ENCODE measurements at regions not wholly inside any gene's neighbourhood (a gene's known extent, or its start where the extent isn't known, plus 50 kb on each side); places are given as distances from the start of the nearest gene placed in this dataset.
"Not testable (repeated sequence)": the region's sequence is repeated elsewhere in the genome, so short reads cannot be mapped to it uniquely, and the experiment has no call there.

DNA sequence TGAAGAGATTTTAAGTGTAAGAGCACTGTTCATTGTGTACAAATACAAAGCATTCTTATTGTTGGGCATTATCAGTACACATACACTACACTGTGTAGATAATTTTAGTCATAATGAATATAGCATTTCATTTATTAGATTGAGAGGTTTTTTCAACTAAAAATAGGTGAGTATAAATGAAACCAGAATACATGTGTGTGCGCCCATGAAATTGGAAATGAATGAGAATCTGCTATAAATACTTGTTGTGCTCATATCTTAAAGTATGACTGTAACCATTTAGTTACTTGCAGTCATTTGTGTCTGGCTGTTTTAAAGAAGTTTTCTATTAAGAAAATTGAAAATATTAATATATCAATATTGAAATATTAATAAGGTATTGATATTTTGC, 189.0 kb upstream of the MEF2C start:
- no peak for DNase-seq (ENCODE audit: low read depth)

DNA sequence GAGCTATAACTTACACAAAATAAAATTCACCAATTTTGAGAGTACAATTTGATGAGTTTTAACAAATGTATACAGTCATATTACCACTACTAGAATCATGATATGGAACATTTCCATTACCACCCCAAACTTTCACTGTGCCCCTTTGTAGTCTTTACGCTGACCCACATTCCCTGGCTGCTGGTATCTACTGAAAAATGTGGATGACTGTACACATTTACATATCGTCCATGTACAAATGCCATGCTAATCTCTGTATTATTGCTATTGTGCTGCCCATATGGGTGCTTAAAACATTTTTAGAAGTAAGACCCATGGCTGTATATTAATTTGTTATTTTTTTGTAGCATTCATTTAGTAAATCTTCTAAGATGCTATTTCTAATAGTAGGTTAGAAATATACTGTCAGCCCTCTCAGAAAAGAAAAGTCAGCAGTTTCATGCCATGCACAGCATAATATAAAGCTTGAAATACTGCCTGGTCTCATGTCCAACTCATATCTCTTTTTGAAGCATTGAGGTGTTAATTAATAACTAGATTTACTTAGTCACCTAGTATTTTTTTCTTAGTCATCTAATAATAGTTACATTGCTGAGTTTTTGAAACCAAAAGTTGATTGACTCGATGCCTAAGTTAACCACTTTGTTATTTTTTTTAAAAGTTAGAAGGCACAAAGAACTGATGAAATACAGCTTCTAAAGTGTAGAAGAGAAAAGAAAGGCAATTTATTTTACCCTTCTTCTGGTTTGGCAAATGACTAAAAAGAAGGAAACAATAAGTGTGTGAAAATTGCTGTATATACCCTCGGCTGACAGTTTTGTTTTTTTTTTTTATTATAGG, 188.3 kb upstream of the MEF2C start:
- DNase-seq (ENCODE audit: low read depth) = no peak

DNA sequence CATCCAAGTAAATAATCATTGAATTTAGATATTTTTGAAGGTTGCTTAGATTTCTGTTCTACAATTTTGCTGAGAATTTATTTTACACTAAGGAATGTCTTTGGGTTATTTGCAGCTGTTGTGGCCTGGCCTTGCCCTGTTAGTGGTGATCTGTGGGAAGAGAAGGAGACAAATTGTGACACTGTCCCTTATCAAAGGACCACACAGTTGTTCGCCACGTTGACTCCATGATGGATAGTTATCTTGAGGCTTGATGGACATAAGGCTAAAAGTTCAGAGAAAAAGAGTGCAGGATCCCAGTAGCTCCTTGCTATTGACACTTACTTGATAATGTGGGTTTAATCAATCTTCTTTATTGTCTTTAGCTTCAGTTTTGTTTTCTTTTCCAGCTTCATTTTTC, 186.6 kb upstream of the MEF2C start:
- no peak for DNase-seq (ENCODE audit: low read depth)

DNA sequence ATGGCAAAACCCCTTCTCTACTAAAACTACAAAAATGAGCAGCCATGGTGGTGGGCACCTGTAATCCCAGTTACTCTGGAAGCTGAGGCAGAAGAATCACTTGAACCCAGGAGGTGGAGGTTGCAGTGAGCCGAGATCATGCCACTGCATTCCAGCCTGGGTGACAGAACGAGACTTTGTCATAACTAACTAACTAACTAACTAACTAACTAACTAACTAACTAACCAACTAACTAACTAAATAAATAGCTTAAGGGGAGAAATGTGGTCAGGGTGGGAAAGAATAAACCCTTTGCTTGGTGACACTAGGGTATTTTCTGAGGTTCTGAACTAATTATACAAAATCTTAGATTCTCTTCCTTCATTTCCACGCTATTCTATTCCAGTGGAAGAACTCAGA, 184.4 kb upstream of the MEF2C start:
- no peak for DNase-seq (ENCODE audit: low read depth)

DNA sequence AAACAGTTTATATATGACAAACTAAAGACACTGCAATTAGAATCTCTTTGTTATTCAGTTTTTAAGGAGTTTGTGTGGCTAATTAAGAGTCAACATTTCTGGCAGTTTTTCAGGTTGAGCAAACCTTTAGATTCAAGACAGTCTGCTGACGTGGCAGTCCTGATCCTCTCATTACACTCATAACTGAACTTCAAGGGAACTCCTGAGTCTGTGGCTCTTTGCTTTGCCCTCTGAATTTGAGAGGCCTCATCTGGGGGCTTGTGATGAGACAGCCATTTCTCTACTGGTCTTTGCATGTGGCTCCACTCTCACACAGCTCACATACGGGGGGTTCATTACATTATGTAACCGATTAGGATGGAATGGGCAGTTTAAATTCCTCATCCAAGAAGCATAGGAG, 182.9 kb upstream of the MEF2C start:
- no peak for DNase-seq (ENCODE audit: low read depth)

DNA sequence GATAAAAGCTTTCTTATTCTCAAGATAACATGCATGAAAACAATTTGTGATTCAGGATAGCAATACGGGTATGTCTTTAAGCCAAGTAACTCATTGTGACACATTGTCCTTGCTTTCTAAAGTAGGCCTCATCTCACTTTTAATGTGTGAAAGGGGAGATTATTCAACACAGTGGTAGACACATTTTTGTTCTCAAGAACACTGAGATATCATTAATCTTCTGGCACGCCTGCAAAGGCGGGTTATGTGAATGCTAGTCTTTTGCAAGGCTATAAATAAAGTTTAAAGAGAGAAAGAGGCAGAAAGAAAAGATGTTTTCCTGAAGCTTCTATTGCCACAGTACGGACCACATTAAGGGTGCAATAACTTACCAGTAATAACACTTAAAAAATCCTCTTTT, 181.8 kb upstream of the MEF2C start:
- no peak for DNase-seq (ENCODE audit: low read depth)

DNA sequence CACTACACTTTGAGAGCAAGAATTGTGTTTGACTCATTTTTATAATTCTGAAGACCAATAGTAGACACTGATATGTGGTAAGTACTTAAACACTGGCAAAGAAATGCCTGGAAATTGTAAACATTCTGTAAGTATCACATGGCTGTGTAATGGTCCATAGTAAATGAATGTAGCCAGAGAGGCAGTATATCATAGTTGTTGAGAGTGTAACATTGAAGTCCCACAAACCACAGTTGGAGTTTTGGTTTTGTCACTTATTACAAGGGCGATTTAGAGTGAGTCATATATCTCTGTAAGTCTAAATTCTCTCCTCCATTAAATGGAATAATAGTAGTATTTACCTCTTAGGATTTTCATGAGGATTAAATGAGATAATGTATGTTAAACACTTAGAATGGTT, 181.1 kb upstream of the MEF2C start:
- no peak for DNase-seq (ENCODE audit: low read depth)

DNA sequence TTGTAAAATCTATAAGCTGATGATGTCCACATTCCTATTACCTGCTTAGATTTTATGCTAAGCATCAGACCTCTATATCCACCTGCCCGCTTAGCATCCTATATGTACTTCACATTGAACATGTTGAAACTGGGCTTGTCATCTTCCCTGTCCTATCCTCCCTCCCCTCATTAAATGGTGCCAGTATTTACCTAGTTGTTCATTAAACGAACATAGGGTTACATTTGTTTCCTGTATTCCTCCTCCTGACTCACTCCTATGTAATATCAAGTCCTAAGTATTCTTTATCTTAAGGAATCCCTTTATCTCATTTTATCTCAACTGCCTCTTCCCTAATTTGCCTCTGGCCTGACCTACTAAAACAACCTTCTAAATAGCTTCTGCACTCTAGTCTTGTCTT, 177.8 kb upstream of the MEF2C start:
- no peak for DNase-seq (ENCODE audit: low read depth)

DNA sequence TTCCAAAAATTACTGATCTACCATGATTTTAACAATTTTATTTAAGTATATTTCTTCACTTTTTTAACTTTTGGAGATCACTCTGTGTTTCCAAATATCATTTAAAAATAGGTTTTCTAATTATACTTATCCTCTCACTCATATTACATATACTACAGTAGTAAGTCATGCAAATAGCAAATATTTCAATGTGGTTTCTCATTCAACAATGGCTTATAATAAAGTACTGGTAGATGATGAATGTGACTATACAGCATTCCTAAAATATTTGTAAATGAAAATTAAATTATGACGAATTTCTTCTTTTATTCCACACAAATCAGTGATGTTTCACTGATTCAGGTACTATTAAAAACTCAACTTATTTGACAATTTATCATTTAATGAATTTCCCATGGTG, 176.3 kb upstream of the MEF2C start:
- DNase-seq (ENCODE audit: low read depth) = no peak

DNA sequence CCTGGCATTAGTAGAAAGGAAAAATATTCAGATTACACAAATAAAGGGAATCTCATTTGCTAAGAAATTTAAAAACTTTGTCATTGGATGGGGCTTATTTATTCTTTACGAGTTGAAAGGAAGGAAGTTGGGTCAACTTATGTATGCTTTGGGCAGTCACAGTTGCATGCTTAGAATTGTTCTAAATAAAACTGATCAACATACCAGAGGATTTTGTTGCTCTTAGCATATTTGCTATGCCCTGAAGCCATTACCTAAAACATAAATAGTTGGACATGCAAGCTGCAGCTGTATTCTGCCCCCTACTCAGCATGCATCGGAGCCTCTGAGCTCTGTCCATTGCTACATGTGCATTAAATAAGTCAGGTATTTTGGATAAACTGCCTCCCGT, 172.7 kb upstream of the MEF2C start:
- DNase-seq (ENCODE audit: low read depth) = no peak

DNA sequence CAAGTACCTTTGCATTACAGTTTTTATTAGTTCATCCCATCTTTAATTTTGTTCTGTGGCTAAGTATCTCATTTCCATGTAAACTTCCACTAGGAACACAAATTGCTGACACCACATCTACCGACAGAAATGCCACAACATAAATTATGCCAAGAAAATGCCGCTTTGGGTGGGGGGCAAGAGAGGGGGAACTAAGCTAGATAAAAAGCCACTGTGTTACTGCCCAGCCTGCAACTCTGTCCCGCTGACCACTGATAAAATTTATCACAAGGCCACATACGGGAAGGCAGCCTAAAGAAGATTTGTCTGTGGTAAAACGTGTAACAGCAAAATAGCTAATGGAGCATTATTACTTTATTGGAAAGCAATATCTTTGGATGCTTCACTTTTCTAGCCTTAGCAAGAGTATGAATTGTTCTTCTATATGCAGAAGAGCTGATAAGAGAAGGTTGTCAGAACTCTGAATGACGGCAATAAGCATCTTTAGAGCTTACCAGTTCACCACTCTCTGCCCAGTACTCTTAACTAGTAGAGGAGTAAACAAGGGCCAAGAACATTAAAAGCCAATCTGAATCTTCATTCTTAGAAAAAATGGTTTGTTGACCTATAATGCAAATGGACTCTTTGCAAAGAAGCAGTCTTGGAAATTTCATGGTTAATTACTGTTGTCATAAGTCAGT, 172.2 kb upstream of the MEF2C start:
- DNase-seq (ENCODE audit: low read depth) = no peak

DNA sequence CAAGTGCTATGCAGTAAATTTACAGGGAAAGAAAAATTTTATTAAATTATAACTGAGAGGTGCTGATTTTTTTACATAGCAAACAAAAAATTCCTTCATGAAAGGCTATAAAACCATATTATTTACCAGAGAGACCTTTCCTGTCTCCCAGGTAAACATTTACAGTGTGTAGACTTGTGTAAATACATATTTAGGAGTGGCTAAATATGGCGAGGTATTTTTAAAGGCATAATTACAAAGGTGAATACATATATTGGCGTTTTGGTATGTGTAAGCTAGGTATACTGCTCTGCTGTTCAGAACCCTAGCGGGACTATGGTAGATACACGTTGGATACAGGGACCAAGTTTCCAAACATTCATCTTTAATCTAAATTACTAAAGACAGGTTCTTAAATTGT, 170.6 kb upstream of the MEF2C start:
- no peak for DNase-seq (ENCODE audit: low read depth)

DNA sequence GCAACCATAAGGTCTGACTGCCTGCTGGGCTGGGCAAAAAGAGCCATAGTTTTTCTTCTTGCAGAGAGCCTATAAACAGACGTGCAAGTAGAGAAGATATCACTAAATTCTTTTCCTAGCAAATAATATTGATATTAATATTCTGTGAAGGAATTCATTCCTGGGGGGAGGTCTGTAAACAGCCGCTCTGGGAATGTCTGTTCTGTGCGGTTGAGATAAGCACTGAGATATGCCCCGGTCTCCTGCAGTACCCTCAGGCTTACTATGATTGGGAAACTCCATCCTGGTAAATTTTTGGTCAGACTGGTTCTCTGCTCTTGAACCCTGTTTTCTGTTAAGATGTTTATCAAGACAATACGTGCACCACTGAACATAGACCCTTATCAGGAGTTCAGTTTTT, 167.1 kb upstream of the MEF2C start:
- not testable (repeated sequence) for DNase-seq (ENCODE audit: low read depth)

DNA sequence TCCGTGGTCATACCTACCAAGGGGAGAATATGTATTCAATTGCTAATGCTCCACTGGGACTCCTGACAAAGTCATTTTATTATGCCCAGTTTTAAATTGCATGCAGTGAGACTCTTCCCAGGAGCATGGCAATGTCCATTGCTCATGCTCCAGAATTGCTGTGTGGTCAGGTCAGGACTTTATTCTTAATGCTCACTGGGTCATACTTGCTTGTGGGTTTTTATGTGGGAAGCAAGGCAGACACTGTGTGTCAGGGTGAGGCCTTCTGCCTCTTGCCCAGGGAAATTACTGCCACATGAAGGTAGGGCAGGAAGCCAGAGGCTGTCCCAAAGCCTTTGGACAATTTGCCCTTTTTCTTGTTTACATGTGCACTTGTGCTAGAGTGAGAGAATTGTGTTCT, 164.6 kb upstream of the MEF2C start:
- peak; percentile 33 for DNase-seq (ENCODE audit: low read depth)

DNA sequence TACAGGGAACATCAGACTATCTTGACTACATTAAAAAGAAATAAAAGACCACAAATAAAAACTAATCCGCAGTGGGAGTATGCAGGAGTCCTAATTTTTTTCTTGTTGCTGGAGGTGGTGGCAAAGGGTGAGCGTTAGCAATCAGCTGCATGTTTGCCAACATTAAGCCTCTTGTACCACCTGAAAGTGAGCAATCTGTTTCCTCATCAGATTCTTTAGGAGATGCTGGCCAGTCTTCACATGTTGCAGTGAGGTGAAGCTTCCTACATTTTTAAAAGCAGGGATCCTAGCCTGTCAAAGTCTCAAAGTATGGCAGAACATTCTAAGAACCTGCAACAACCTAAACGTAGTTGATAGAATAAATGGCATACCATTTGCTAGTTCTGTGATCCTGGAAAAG, 162.2 kb upstream of the MEF2C start:
- DNase-seq (ENCODE audit: low read depth) = no peak

DNA sequence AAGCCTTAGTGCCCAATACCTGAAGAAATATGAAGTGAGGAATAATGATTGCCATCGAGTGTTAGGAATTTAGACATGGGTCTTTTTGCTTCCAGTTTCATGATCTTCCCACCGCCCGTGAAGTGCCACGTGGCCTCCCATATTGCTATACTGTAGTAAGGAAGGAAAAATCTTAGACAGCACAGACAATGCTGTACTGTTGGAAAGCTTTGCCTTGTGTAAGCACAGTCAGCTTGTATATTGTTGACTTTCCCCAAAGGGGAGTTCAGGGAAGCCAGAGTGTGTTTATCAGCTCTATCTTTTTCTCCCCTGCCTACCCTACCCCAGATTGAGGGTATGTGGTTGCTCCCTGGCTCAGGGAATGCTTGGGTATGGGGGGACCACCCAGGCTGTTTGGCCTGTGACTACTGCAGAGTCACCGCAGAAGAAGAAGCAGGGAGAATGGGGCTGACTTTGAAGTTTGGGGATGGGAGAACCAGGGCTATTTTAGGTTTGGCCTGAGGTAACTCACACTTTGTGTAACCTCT, 161.8 kb upstream of the MEF2C start:
- DNase-seq (ENCODE audit: low read depth) = no peak

DNA sequence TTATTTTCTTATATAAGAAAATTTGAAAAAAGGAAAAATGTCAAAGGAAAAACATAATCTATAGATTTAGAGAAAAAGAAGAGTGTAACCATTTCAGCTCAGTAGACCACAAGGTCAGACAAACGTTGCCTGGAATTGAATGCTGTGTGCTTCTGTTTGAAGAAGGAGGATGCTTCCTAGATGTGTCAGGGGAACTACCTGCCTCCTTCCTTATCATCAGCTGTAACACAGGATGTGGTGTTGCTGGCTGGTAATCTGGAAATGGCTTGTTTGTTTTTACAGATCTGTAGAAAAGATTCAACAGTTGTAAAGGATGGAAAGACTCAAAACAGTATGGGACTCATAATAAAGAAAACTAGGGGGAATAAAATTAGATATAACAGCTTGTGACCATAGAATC, 160.7 kb upstream of the MEF2C start:
- DNase-seq (ENCODE audit: low read depth) = no peak

DNA sequence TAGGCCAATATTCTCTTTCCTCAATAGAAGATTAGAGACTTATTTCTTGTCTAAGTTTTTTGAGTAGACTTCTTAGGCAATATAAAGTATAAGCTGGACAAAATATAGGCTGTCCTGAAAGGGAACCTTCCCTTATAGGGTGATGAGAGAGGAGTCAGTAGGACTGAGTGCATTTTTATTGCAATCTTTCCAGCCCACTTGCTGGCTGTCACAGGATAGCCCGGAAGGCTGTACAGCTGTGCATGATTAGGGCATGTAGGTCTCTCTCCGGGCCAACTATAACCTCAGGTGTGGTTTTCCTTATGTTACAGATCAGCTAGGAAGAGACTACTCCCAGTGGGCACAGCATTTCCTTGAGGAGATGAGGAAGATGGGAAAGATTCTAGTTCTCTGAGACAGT, 159.8 kb upstream of the MEF2C start:
- DNase-seq (ENCODE audit: low read depth) = no peak

DNA sequence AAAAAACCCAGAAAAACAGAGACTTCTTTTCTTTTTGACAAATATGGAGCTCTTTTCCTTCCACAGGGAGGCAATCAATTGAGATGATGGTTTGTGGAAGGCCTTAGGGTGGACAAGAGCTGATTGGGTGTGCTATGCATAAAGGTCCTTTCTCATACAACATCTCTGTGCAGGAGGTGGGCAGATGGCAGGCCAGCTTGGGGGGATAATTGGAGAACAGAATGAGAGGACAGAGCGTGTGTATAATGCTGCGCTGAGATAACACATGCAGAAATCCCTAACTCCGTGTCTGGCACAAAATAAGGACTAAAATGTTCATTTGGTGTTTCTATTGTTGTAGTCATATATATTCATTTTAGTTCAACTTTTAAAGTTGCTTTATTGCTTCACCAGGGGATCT, 159.0 kb upstream of the MEF2C start:
- DNase-seq (ENCODE audit: low read depth) = no peak

DNA sequence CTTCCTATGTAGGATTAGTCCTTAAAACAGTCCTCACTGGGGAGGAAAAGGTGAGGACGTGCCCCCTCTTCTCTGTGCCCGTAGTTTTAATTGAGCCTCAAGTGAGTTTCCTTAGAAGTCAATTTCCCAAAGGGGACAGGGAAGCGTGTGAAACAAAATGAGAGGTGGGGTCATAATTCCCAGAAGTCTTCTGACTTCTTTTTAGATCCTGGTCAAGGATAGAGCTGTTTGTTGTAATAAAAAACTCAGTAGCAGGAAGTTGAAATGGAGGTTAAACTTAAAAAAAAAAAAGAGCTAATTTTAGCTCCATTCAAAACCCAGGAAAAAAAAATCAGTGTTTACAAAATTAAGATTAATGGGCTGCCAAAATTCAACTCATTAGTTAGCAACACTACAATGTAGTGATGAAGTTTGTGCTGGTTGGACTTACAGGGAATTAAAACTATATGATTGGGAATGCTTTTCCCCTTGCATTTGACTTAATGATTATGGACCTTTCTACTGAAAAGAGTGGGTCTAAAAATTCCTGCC, 158.3 kb upstream of the MEF2C start:
- DNase-seq (ENCODE audit: low read depth) = no peak

DNA sequence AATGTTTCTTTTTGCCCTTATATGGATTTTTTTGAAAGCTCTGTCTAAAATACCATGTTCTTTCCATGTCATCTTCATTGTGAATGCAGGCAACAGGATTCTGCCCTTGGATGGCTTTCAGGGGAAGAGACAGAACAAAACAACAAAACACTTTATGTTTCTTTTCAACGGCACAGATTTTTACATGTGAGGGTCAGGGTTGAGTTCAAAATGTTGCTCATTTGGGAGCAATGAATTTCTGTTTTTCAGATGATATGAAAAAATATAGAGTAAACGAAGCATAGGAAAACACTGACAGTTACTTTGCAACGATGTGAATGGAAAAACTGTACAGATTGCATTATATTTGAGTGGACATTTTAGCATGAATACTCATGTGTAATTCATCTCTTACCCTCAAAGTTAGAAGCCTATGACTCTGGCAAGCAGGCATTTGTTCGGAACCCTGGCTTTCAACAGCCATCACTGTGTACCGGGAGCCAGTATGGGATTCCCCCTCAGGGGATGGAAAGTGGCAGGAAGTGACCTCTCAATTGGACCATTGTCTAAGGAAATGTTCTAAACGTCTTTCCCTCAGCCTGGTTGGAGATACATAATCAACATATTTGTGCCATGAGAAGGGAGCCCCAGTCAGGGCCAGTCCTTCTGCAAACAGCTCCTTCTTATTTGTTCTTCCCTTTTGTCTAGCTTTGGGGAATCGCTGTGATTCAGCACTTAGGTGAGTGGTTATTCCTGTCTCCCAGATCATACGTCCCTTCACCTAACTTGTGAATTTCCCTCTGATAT, 153.9 kb upstream of the MEF2C start:
- no peak for DNase-seq (ENCODE audit: low read depth)

DNA sequence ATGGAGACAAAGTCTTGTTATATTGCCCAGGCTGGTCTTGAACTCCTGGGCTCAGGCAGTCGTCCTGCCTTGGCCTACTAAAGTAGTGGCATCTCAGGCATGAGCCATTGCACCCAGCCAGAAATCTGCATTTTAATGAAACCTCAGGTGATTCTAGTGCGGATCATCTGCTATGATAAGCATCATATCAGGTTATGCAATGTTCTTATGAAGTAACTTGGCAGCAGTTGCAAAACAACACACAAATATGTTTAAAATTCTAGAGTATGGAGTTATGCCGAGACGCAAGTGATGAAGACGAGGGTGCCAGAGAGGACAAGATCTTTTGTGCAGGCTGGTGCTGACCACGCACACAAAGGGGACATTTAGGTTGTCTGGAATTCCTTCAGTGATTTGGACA, 153.2 kb upstream of the MEF2C start:
- DNase-seq (ENCODE audit: low read depth) = no peak

DNA sequence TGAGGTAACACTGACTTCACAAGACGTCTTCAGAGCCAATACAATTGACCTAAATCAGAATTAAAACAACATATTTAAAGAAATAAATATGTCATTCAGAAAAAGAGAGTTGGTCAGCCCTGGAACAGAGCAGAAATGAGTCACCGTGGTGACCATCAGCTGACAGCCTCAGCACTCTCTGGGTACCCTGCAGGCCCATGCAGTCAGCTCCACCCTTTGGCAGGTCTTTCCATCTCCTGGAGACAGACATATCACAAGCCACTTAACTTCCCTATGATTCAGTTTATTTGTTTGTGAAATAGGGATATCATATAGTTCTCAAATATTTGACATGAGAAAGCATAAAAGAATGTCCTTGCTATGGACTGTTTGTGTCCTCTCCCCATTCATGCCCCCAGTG, 151.6 kb upstream of the MEF2C start:
- DNase-seq (ENCODE audit: low read depth) = peak; percentile 30

Data from stromal cell of bone marrow (primary cell).